Retina (tissue), 1 donor: ENCODE measurements at regions not wholly inside any gene's neighbourhood (a gene's known extent, or its start where the extent isn't known, plus 50 kb on each side); places are given as distances from the start of the nearest gene placed in this dataset.
"Not testable (repeated sequence)": the region's sequence is repeated elsewhere in the genome, so short reads cannot be mapped to it uniquely, and the experiment has no call there.

Source experiments
- DNase-seq: peaks from one replicate; pipeline ENCODE4 v3.0.0-alpha.2; 2016

- DNase-seq = no peak
These were observed 203.7 kb upstream of the RSPO3 start for GRCh38 chr6:126914801-126915200.

GRCh38 chr6:126919947-126920346 lies 198.5 kb upstream of the RSPO3 start:
- DNase-seq = no peak

- no peak for DNase-seq
These were observed 194.7 kb upstream of the RSPO3 start for GRCh38 chr6:126923807-126924206.

- DNase-seq = no peak
These were observed 191.5 kb upstream of the RSPO3 start for GRCh38 chr6:126926926-126927325.

- DNase-seq = no peak
These were observed 190.6 kb upstream of the RSPO3 start for GRCh38 chr6:126927841-126928240.

- no peak for DNase-seq
These were observed 181.0 kb upstream of the RSPO3 start for GRCh38 chr6:126937426-126937825.

GRCh38 chr6:126939784-126940183 lies 178.7 kb upstream of the RSPO3 start:
- DNase-seq = no peak

GRCh38 chr6:126941751-126942150 lies 176.7 kb upstream of the RSPO3 start:
- no peak for DNase-seq

- DNase-seq = no peak
These were observed 174.0 kb upstream of the RSPO3 start for GRCh38 chr6:126944512-126944911.

GRCh38 chr6:126945150-126945685 lies 173.3 kb upstream of the RSPO3 start:
- no peak for DNase-seq

- DNase-seq = no peak
These were observed 172.6 kb upstream of the RSPO3 start for GRCh38 chr6:126945812-126946360.

GRCh38 chr6:126947070-126947469 lies 171.4 kb upstream of the RSPO3 start:
- DNase-seq = no peak

- DNase-seq = no peak
These were observed 168.7 kb upstream of the RSPO3 start for GRCh38 chr6:126949786-126950185.

- no peak for DNase-seq
These were observed 162.8 kb upstream of the RSPO3 start for GRCh38 chr6:126955621-126956020.

- DNase-seq = no peak
These were observed 160.8 kb upstream of the RSPO3 start for GRCh38 chr6:126957721-126958120.

GRCh38 chr6:126959765-126960164 lies 158.7 kb upstream of the RSPO3 start:
- DNase-seq = no peak

GRCh38 chr6:126963077-126963809 lies 155.2 kb upstream of the RSPO3 start:
- DNase-seq = peak; percentile 6

- DNase-seq = peak; percentile 11
These were observed 151.0 kb upstream of the RSPO3 start for GRCh38 chr6:126967296-126968005.

GRCh38 chr6:126976253-126976797 lies 142.1 kb upstream of the RSPO3 start:
- DNase-seq = no peak

- no peak for DNase-seq
These were observed 134.7 kb upstream of the RSPO3 start for GRCh38 chr6:126983779-126984178.

- DNase-seq = not testable (repeated sequence)
These were observed 130.3 kb upstream of the RSPO3 start for GRCh38 chr6:126988125-126988524.

- DNase-seq = no peak
These were observed 117.8 kb upstream of the RSPO3 start for GRCh38 chr6:127000631-127001030.

- no peak for DNase-seq
These were observed 104.6 kb upstream of the RSPO3 start for GRCh38 chr6:127013865-127014264.

- DNase-seq = no peak
These were observed 102.6 kb upstream of the RSPO3 start for GRCh38 chr6:127015858-127016257.
